GM19043 (cell line): ENCODE measurements at regions not wholly inside any gene's neighbourhood (a gene's known extent, or its start where the extent isn't known, plus 50 kb on each side); places are given as distances from the start of the nearest gene placed in this dataset.

Source experiments
- ATAC-seq: cut with Tn5 transposase; IDR thresholded peaks from one replicate; pipeline ENCODE4 v1.9.1; 2021; ENCODE audit warnings: low read depth; ENCODE audit not compliant: unreplicated experiment

GRCh38 chr5:4647955-4648354, 492.2 kb upstream of the ADAMTS16 start:
- ATAC-seq, result no peak

- ATAC-seq, result no peak
Observed at GRCh38 chr5:4651806-4652565, 488.1 kb upstream of the ADAMTS16 start.

- no peak for ATAC-seq
Observed at GRCh38 chr5:4653475-4653874, 486.7 kb upstream of the ADAMTS16 start.

GRCh38 chr5:4659851-4660250, 480.3 kb upstream of the ADAMTS16 start:
- no peak for ATAC-seq

- no peak for ATAC-seq
Observed at GRCh38 chr5:4661326-4661725, 478.8 kb upstream of the ADAMTS16 start.

- no peak for ATAC-seq
Observed at GRCh38 chr5:4661836-4662235, 478.3 kb upstream of the ADAMTS16 start.

- ATAC-seq, result no peak
Observed at GRCh38 chr5:4662756-4663155, 477.4 kb upstream of the ADAMTS16 start.

- no peak for ATAC-seq
Observed at GRCh38 chr5:4665911-4666310, 474.2 kb upstream of the ADAMTS16 start.

- ATAC-seq, result no peak
Observed at GRCh38 chr5:4674166-4674565, 466.0 kb upstream of the ADAMTS16 start.

GRCh38 chr5:4676934-4677333, 463.2 kb upstream of the ADAMTS16 start:
- no peak for ATAC-seq

- no peak for ATAC-seq
Observed at GRCh38 chr5:4684946-4685345, 455.2 kb upstream of the ADAMTS16 start.

- ATAC-seq, result no peak
Observed at GRCh38 chr5:4698596-4698995, 441.5 kb upstream of the ADAMTS16 start.

GRCh38 chr5:4699592-4699991, 440.5 kb upstream of the ADAMTS16 start:
- ATAC-seq, result no peak

- ATAC-seq, result no peak
Observed at GRCh38 chr5:4700069-4700468, 440.1 kb upstream of the ADAMTS16 start.

- no peak for ATAC-seq
Observed at GRCh38 chr5:4700871-4701270, 439.3 kb upstream of the ADAMTS16 start.

GRCh38 chr5:4703931-4704458, 436.1 kb upstream of the ADAMTS16 start:
- no peak for ATAC-seq

- no peak for ATAC-seq
Observed at GRCh38 chr5:4704951-4705350, 435.2 kb upstream of the ADAMTS16 start.

GRCh38 chr5:4716781-4717180, 423.3 kb upstream of the ADAMTS16 start:
- no peak for ATAC-seq

- no peak for ATAC-seq
Observed at GRCh38 chr5:4717446-4717845, 422.7 kb upstream of the ADAMTS16 start.

GRCh38 chr5:4720831-4721230, 419.3 kb upstream of the ADAMTS16 start:
- no peak for ATAC-seq

- ATAC-seq, result no peak
Observed at GRCh38 chr5:4722886-4723285, 417.2 kb upstream of the ADAMTS16 start.

GRCh38 chr5:4725594-4725993, 414.5 kb upstream of the ADAMTS16 start:
- ATAC-seq, result no peak
